ENCODE measurements at regions not wholly inside any gene's neighbourhood (a gene's known extent, or its start where the extent isn't known, plus 50 kb on each side); places are given as distances from the start of the nearest gene placed in this dataset.

DNA sequence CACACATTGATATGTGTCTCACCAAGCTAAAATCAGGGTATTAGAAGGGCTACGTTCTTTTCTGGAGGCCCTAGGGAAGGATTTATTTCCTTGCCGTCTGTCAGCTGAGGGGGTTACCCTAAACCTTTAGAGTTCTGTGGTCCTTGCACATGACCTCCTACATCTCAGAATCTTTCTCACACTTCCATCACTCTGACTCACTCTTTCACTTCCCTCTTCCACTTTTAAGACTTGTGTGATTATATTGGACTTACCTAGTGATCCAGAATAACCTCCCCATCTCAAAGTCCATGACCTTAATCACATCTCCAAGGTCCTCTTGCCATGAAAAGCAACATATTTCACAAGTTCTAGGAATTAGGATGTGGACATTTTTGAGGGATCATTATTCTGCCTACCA lies 53.6 kb upstream of the FUNDC1 start:
- Mint-ChIP-seq H3K4me3 (ENCODE audit: unreplicated experiment) (no peak overlapping the region), H3K9me3 (ENCODE audit: unreplicated experiment) (peaks cover 14% of the 10 kb centered on the region), H3K27me3 (ENCODE audit: unreplicated experiment) (no peaks in the 10 kb centered on the region), H3K36me3 (ENCODE audit: unreplicated experiment) (no peaks in the 10 kb centered on the region), H3K27ac (ENCODE audit: unreplicated experiment) (no peak overlapping the region), H3K4me1 (ENCODE audit: unreplicated experiment) (no peaks in the 10 kb centered on the region)
- DNase-seq (ENCODE audit: extremely low spot score, unreplicated experiment) = peak; percentile 40
- TF ChIP-seq, protein P1, sequence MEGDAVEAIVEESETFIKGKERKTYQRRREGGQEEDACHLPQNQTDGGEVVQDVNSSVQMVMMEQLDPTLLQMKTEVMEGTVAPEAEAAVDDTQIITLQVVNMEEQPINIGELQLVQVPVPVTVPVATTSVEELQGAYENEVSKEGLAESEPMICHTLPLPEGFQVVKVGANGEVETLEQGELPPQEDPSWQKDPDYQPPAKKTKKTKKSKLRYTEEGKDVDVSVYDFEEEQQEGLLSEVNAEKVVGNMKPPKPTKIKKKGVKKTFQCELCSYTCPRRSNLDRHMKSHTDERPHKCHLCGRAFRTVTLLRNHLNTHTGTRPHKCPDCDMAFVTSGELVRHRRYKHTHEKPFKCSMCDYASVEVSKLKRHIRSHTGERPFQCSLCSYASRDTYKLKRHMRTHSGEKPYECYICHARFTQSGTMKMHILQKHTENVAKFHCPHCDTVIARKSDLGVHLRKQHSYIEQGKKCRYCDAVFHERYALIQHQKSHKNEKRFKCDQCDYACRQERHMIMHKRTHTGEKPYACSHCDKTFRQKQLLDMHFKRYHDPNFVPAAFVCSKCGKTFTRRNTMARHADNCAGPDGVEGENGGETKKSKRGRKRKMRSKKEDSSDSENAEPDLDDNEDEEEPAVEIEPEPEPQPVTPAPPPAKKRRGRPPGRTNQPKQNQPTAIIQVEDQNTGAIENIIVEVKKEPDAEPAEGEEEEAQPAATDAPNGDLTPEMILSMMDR (IDR thresholded peaks at IDR 0.05) = no peak

Data from osteocyte (in vitro differentiated cells).